EL (cell line): ENCODE measurements at regions not wholly inside any gene's neighbourhood (a gene's known extent, or its start where the extent isn't known, plus 50 kb on each side); places are given as distances from the start of the nearest gene placed in this dataset.
A peak's percentile ranks its signal among the peaks of the same experiment; 100 is the strongest.

Experiments
- DNase-seq: peaks from one replicate; pipeline ENCODE4 v3.0.0-alpha.2; 2016

GRCh38 chr9:115373710-115374045 lies 255.7 kb upstream of the TNC start:
- DNase-seq: no peak

GRCh38 chr9:115374724-115375268 lies 256.8 kb upstream of the TNC start:
- no peak for DNase-seq

- no peak for DNase-seq
Observed at GRCh38 chr9:115378241-115378640, 260.3 kb upstream of the TNC start.

- DNase-seq: no peak
Observed at GRCh38 chr9:115378758-115379157, 260.8 kb upstream of the TNC start.

- DNase-seq: no peak
Observed at GRCh38 chr9:115379719-115380118, 261.8 kb upstream of the TNC start.

GRCh38 chr9:115382865-115383264 lies 264.9 kb upstream of the TNC start:
- DNase-seq: no peak

GRCh38 chr9:115385383-115386122 lies 267.6 kb upstream of the TNC start:
- DNase-seq: no peak

- no peak for DNase-seq
Observed at GRCh38 chr9:115386963-115387770, 269.2 kb upstream of the TNC start.

GRCh38 chr9:115391168-115391825 lies 273.3 kb upstream of the TNC start:
- DNase-seq: no peak

GRCh38 chr9:115393976-115394775 lies 276.2 kb upstream of the TNC start:
- DNase-seq: peak; percentile 55

GRCh38 chr9:115395511-115396021 lies 277.6 kb upstream of the TNC start:
- peak; percentile 22 for DNase-seq

- DNase-seq: peak; percentile 25
Observed at GRCh38 chr9:115396071-115396529, 278.1 kb upstream of the TNC start.

GRCh38 chr9:115397591-115398312 lies 279.8 kb upstream of the TNC start:
- DNase-seq: no peak

GRCh38 chr9:115398313-115398650 lies 280.3 kb upstream of the TNC start:
- no peak for DNase-seq

GRCh38 chr9:115398996-115399395 lies 281.0 kb upstream of the TNC start:
- no peak for DNase-seq

- DNase-seq: peak; percentile 80
Observed at GRCh38 chr9:115400796-115401195, 282.8 kb upstream of the TNC start.

- no peak for DNase-seq
Observed at GRCh38 chr9:115401756-115402327, 283.9 kb upstream of the TNC start.

GRCh38 chr9:115403753-115404152 lies 285.8 kb upstream of the TNC start:
- DNase-seq: no peak

GRCh38 chr9:115404311-115404710 lies 286.4 kb upstream of the TNC start:
- no peak for DNase-seq

GRCh38 chr9:115411516-115411915 lies 293.6 kb upstream of the TNC start:
- peak; percentile 23 for DNase-seq

- peak; percentile 76 for DNase-seq
Observed at GRCh38 chr9:115411993-115412452, 294.1 kb upstream of the TNC start.
